Keratinocyte (primary cell): ENCODE measurements at regions not wholly inside any gene's neighbourhood (a gene's known extent, or its start where the extent isn't known, plus 50 kb on each side); places are given as distances from the start of the nearest gene placed in this dataset.

Experiments used
- DNase-seq: peaks from one replicate; pipeline ENCODE4 v3.0.0-alpha.2; 2011; ENCODE audit warnings: low read depth, missing footprints, low spot score
- FAIRE-seq: peaks from 2 replicates; lab custom pipeline; 2011; peaks lifted over from hg19 to GRCh38; lab: Jason Lieb, UNC
- H2AFZ ChIP-seq: 2 replicates; pipeline ENCODE4 v1.6.0; 2012; ENCODE audit warnings: low read length, control low read depth, inconsistent platforms; ENCODE audit not compliant: control insufficient read depth
- H3K27ac ChIP-seq: 2 replicates; pipeline ENCODE4 v1.5.1; 2011; ENCODE audit warnings: low read length; ENCODE audit not compliant: control insufficient read depth, insufficient read depth
- H3K27me3 ChIP-seq: 3 replicates; pipeline ENCODE4 v1.6.0; 2011; ENCODE audit warnings: low read length; ENCODE audit not compliant: control insufficient read depth, insufficient read depth; ENCODE audit errors: extremely low read depth
- H3K36me3 ChIP-seq, 2 experiments: 2 replicates in 1 of 2; 3 replicates in 1 of 2; pipeline ENCODE4 v1.5.1; 2011; ENCODE audit warnings: low read length in 2 of 2, mild to moderate bottlenecking in 1 of 2; ENCODE audit not compliant: control insufficient read depth in 2 of 2, insufficient read depth in 2 of 2; ENCODE audit errors: extremely low read depth in 1 of 2
- H3K4me1 ChIP-seq: 3 replicates; pipeline ENCODE4 v1.5.1; 2011; ENCODE audit warnings: low read length; ENCODE audit not compliant: control insufficient read depth, insufficient read depth; ENCODE audit errors: extremely low read depth
- H3K4me2 ChIP-seq: 3 replicates; pipeline ENCODE4 v1.6.0; 2011; ENCODE audit warnings: low read depth, low read length; ENCODE audit not compliant: control insufficient read depth, insufficient read depth; ENCODE audit errors: extremely low read depth
- H3K4me3 ChIP-seq, 3 experiments: fragments of 200-600 bp in 1 of 3; sonication (generic) in 1 of 3; 2 replicates in 2 of 3; 3 replicates in 1 of 3; pipeline ENCODE4 v1.5.1; 2011 to 2016; ENCODE audit warnings: low read length in 3 of 3, mild to moderate bottlenecking in 3 of 3, control low read depth in 2 of 3, inconsistent platforms in 1 of 3, low read depth in 1 of 3, mixed read lengths in 1 of 3, mixed run types in 1 of 3, moderate library complexity in 1 of 3; ENCODE audit not compliant: control insufficient read depth in 2 of 3, insufficient read depth in 2 of 3; ENCODE audit errors: extremely low read depth in 1 of 3
- H3K79me2 ChIP-seq: 2 replicates; pipeline ENCODE4 v1.6.0; 2012; ENCODE audit warnings: low read length; ENCODE audit not compliant: control insufficient read depth, insufficient read depth
- H3K9ac ChIP-seq: 3 replicates; pipeline ENCODE4 v1.6.0; 2011; ENCODE audit warnings: low read length; ENCODE audit not compliant: control insufficient read depth, insufficient read depth; ENCODE audit errors: extremely low read depth
- H3K9me1 ChIP-seq: 3 replicates; pipeline ENCODE4 v1.6.0; 2011; ENCODE audit warnings: low read length; ENCODE audit not compliant: control insufficient read depth, insufficient read depth; ENCODE audit errors: extremely low read depth
- H3K9me3 ChIP-seq: 2 replicates; pipeline ENCODE4 v1.5.1; 2012; ENCODE audit warnings: low read depth, low read length; ENCODE audit not compliant: control insufficient read depth
- H4K20me1 ChIP-seq: 3 replicates; pipeline ENCODE4 v1.6.0; 2011; ENCODE audit warnings: low read length; ENCODE audit not compliant: control insufficient read depth, insufficient read depth; ENCODE audit errors: extremely low read depth
- EZH2 ChIP-seq: IDR thresholded peaks from one replicate; pipeline ENCODE4 v1.6.1; 2012; ENCODE audit warnings: inconsistent platforms, mild to moderate bottlenecking, low read length, moderate library complexity
- dilution Hi-C: fragments of 300-500 bp; cut with MboI; formaldehyde crosslinking; loops from one replicate; pipeline ENCODE4 v1.7.0; 2020; ENCODE audit warnings: low sequenced_read_pairs; ENCODE audit not compliant: extremely low pct_ligation_motif_present
- TF ChIP-seq, protein P1 (sequence below), 3 experiments: IDR thresholded peaks in 1 of 3; conservative IDR thresholded peaks in 1 of 3; optimal IDR thresholded peaks in 1 of 3; 2 replicates in 2 of 3; 3 replicates in 1 of 3; pipeline versions ENCODE3 to v1.5.1; 2011; ENCODE audit warnings: low read length in 3 of 3, mild to moderate bottlenecking in 3 of 3, moderate library complexity in 2 of 3, control low read depth in 1 of 3, inconsistent platforms in 1 of 3; ENCODE audit not compliant: insufficient read depth in 2 of 3; ENCODE audit errors: extremely low read depth in 1 of 3

DNA sequence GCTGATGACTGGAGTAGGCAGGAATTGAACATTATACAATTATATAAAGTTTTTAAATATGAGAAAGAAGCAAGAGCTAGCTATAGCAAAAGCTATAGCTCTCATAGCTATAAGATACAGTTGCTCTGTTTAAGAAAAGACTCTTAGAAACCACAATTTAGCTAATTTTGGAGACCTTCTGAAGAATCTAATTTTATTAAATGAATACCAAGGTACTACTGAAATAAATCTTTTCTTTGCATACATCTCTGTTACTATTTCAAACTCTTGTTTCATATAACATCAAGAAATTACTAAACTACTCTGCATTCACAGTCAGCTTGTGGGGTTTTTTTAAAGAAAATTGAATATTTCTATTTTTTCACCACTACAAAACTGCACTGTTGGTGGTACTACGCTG lies 568.7 kb upstream of the MARCKS start:
- peaks cover 2% of the 10 kb centered on the region for H3K9me3 ChIP-seq
- no peak overlapping the region for H3K9ac ChIP-seq
- H3K27ac ChIP-seq, result no peak overlapping the region
- TF ChIP-seq, protein P1, sequence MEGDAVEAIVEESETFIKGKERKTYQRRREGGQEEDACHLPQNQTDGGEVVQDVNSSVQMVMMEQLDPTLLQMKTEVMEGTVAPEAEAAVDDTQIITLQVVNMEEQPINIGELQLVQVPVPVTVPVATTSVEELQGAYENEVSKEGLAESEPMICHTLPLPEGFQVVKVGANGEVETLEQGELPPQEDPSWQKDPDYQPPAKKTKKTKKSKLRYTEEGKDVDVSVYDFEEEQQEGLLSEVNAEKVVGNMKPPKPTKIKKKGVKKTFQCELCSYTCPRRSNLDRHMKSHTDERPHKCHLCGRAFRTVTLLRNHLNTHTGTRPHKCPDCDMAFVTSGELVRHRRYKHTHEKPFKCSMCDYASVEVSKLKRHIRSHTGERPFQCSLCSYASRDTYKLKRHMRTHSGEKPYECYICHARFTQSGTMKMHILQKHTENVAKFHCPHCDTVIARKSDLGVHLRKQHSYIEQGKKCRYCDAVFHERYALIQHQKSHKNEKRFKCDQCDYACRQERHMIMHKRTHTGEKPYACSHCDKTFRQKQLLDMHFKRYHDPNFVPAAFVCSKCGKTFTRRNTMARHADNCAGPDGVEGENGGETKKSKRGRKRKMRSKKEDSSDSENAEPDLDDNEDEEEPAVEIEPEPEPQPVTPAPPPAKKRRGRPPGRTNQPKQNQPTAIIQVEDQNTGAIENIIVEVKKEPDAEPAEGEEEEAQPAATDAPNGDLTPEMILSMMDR (optimal IDR thresholded peaks at IDR 0.05 in 1 of 3, IDR thresholded peaks at IDR 0.05 in 1 of 3, conservative IDR thresholded peaks at IDR 0.05 in 1 of 3; ENCODE audit: extremely low read depth in 1 of 3, insufficient read depth in 2 of 3, low read length in 3 of 3), result no peak
- TF ChIP-seq EZH2, result no peak
- H3K9me1 ChIP-seq, result no peaks in the 10 kb centered on the region
- no peaks in the 10 kb centered on the region for H3K27me3 ChIP-seq
- dilution Hi-C loops, result no loop called here
- no peaks in the 10 kb centered on the region for H3K4me1 ChIP-seq
- H3K4me2 ChIP-seq, result no peak overlapping the region
- no peaks in the 10 kb centered on the region for H4K20me1 ChIP-seq
- no peak for DNase-seq
- FAIRE-seq, result no peak
- H2AFZ ChIP-seq, result no peak overlapping the region
- no peaks in the 10 kb centered on the region for H3K79me2 ChIP-seq
- H3K4me3 ChIP-seq, result no peak overlapping the region
- H3K36me3 ChIP-seq, result no peaks in the 10 kb centered on the region

DNA sequence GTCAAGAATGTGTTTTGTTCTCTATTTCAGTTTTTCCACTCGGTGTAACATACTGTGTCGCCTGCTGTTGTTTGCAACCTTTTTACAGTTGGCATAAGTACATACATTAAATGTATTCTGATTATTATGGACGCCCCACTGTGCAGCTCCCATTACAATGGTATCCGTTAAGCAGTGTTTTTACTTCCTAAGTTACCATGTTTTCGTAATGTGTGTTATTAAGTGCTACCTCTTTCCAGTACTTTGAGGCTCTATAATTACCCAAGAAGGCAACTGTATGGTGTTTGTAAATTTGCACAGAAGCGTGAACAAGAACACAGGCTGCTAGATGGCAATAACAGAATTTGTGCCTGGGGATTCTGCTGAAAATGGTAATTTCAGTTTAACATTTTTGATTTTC lies 568.0 kb upstream of the MARCKS start:
- no peak overlapping the region for H3K9ac ChIP-seq
- dilution Hi-C loops, result no loop called here
- no peaks in the 10 kb centered on the region for H3K4me1 ChIP-seq
- H3K4me2 ChIP-seq, result no peak overlapping the region
- no peaks in the 10 kb centered on the region for H3K9me1 ChIP-seq
- no peak for TF ChIP-seq EZH2
- peaks cover 2% of the 10 kb centered on the region for H3K9me3 ChIP-seq
- H3K27me3 ChIP-seq, result no peaks in the 10 kb centered on the region
- FAIRE-seq (no peak), DNase-seq (no peak)
- no peak overlapping the region for H3K4me3 ChIP-seq
- no peaks in the 10 kb centered on the region for H3K36me3 ChIP-seq
- no peaks in the 10 kb centered on the region for H4K20me1 ChIP-seq
- no peak overlapping the region for H2AFZ ChIP-seq
- no peaks in the 10 kb centered on the region for H3K79me2 ChIP-seq
- no peak overlapping the region for H3K27ac ChIP-seq

DNA sequence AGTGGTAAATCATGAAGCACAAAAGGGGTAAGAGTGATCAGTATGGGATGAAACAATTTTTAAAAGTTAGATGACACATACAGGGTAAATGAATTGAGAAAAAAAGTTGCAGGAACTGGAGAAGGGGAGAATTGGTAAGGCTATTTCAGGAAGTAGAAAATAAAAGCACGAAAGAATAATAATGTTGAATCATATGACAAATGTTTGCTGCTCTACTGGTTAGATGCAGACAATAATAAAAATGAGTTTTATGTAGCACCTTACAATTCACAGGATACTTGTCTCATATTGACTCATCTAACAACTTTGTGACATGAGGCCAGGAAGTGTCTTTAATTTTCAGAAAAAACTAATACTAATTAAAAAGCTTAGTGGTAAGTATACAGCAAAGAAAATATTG lies 566.5 kb upstream of the MARCKS start:
- Histone ChIP-seq H3K27me3 (no peaks in the 10 kb centered on the region), H3K9ac (no peak overlapping the region), H3K4me1 (no peaks in the 10 kb centered on the region), H3K4me2 (no peak overlapping the region), H3K36me3 (no peaks in the 10 kb centered on the region), H3K79me2 (no peaks in the 10 kb centered on the region), H3K9me3 (peaks cover 2% of the 10 kb centered on the region), H4K20me1 (no peaks in the 10 kb centered on the region), H3K4me3 (no peak overlapping the region), H3K9me1 (no peaks in the 10 kb centered on the region), H2AFZ (no peak overlapping the region), H3K27ac (no peak overlapping the region)
- no peak for FAIRE-seq
- DNase-seq, result no peak
- TF ChIP-seq, protein P1 (optimal IDR thresholded peaks at IDR 0.05 in 1 of 3, IDR thresholded peaks at IDR 0.05 in 1 of 3, conservative IDR thresholded peaks at IDR 0.05 in 1 of 3; ENCODE audit: extremely low read depth in 1 of 3, insufficient read depth in 2 of 3, low read length in 3 of 3), result no peak
- TF ChIP-seq EZH2, result no peak
- dilution Hi-C loops, result no loop called here
